ENCODE measurements at regions not wholly inside any gene's neighbourhood (a gene's known extent, or its start where the extent isn't known, plus 50 kb on each side); places are given as distances from the start of the nearest gene placed in this dataset.
A peak's percentile ranks its signal among the peaks of the same experiment; 100 is the strongest.

DNA sequence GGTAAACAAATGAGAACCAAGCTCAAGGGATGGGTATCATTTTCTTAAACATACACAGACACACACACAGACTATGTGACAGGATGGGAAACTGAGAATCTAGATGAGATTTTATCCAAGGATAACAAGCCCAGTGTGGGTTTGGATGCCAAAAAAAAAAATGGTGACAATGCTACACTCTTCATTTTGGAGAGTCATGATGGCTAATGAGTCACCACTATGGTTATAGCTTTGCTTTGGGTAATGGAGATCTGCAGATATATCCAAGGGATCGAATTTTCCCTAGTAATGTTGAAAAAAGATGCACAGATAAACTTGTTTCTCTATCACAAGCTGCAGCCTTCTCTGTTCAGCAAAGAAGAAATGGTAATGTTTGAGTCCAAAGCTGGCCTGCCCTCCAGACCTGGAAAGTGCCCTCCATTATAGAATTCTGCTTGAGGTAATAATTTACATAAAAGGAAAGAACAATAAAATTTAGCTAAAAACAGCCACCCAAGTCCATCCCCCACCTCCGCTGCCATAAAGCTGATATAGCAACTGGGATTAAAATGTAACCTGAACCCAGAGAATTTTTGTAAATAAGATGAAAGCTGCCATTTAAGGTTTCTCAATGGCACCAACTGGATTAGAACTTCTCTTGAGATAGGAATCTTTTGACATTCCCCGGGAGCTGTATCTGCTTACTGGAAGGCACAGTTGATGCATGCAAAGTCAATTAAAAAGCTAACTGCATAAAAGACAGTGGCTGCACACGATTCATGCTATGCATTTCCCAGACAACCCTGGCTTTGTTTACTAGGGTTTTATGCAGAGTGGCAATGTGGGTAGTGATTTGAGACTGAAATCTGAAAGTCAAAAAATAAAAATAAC is 395.2 kb upstream of the LYPLAL1 start:
- H3F3A ChIP-seq (ENCODE audit: low read length, unreplicated experiment): peaks cover 6% of the 10 kb centered on the region
- ATAC-seq (peak; percentile 16), DNase-seq (peak; percentile 54)
- H3K27me3 ChIP-seq (ENCODE audit: low read length): no peaks in the 10 kb centered on the region
- BruUV-seq (replicated peaks): no TSS peak
- no peak overlapping the region for H3K4me3 ChIP-seq (ENCODE audit: low read length)
- no peaks in the 10 kb centered on the region for H3K79me2 ChIP-seq (ENCODE audit: low read length)
- intact Hi-C loops (cut with micrococcal nuclease): loop anchor here (1.0 to 10.0 kb wide), 4 partner anchors 72 to 434 kb away; partner anchors contain the start of gene TGFB2
- POLR2A ChIA-PET (ENCODE audit: unreplicated experiment): interaction anchor here (0.6 kb wide), 1 partner anchor 18 kb away, joined by 3 read pairs; no protein-coding TSS in a partner anchor
- CTCF ChIA-PET: interaction anchor here (0.6 kb wide), 1 partner anchor 887 kb away, joined by 9 read pairs; no protein-coding TSS in a partner anchor
- H3K27ac ChIP-seq (ENCODE audit: low read length): peak overlapping the region; percentile 78
- no peaks in the 10 kb centered on the region for H3K9me3 ChIP-seq (ENCODE audit: low read length)
- no peaks in the 10 kb centered on the region for H4K20me1 ChIP-seq (ENCODE audit: low read length)
- no peaks in the 10 kb centered on the region for H3K36me3 ChIP-seq (ENCODE audit: low read depth, low read length)
- TF ChIP-seq EZH2phosphoT487 (IDR thresholded peaks at IDR 0.05; ENCODE audit: borderline replicate concordance, low read length) (no peak), EZH2 (IDR thresholded peaks at IDR 0.05; ENCODE audit: low read length, unreplicated experiment) (no peak)
- TF ChIP-seq, protein P1, sequence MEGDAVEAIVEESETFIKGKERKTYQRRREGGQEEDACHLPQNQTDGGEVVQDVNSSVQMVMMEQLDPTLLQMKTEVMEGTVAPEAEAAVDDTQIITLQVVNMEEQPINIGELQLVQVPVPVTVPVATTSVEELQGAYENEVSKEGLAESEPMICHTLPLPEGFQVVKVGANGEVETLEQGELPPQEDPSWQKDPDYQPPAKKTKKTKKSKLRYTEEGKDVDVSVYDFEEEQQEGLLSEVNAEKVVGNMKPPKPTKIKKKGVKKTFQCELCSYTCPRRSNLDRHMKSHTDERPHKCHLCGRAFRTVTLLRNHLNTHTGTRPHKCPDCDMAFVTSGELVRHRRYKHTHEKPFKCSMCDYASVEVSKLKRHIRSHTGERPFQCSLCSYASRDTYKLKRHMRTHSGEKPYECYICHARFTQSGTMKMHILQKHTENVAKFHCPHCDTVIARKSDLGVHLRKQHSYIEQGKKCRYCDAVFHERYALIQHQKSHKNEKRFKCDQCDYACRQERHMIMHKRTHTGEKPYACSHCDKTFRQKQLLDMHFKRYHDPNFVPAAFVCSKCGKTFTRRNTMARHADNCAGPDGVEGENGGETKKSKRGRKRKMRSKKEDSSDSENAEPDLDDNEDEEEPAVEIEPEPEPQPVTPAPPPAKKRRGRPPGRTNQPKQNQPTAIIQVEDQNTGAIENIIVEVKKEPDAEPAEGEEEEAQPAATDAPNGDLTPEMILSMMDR (conservative IDR thresholded peaks at IDR 0.05; ENCODE audit: low read depth, low read length): no peak
- peak overlapping the region; percentile 5; the same call in 1 of the 2 replicates for H3K9ac ChIP-seq (ENCODE audit: low read length)
- peak overlapping the region; percentile 26 for H3K4me2 ChIP-seq (ENCODE audit: low read length)
- H2AFZ ChIP-seq (ENCODE audit: low read length): no peak overlapping the region
- H3K9me2 ChIP-seq (replicated peaks; ENCODE audit: low read length): no peaks in the 10 kb centered on the region
- H3K4me1 ChIP-seq (ENCODE audit: insufficient read depth, low read length): peaks cover 27% of the 10 kb centered on the region

DNA sequence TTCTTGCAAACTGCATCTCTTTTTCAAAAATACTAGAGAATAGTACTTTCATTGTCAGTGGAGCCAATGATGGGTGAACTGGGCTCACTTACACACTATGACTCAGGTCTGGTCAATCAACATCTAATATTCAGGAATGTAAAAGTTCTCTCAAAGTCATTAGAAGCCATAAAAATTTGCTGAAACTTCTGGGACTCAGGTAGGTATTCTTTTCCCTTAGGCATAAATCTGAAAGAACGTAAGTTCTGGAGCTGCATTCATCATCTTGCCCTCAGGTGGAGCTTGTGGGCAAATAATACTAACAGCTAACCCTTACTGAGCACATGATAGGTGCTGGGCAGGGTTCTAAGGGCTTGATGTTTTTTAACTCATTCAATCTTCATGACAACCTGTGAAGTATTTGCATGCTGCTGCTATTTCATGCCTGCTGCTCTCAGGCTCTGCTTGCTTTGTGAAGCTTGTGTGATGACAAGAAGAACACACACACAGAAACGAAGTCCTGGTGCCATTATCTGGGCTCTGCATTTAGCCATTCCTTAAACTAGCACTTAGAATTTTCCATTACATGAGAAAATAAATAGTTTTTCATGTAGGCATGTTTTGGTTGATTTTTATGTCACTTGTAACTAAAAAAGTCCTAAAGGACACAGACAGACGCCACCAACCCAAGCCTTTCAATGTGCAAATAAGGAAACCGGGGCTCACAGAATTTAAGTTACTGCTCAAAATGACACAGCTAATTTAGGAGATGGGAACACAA is 394.2 kb upstream of the LYPLAL1 start:
- H3K36me3 ChIP-seq (ENCODE audit: low read depth, low read length): no peaks in the 10 kb centered on the region
- peak; percentile 99 for DNase-seq
- peak; percentile 94 for ATAC-seq
- H3K27ac ChIP-seq (ENCODE audit: low read length): peak overlapping the region; percentile 78
- H3K4me3 ChIP-seq (ENCODE audit: low read length): no peak overlapping the region
- TF ChIP-seq EZH2phosphoT487 (IDR thresholded peaks at IDR 0.05; ENCODE audit: borderline replicate concordance, low read length) (no peak), EZH2 (IDR thresholded peaks at IDR 0.05; ENCODE audit: low read length, unreplicated experiment) (no peak)
- TF ChIP-seq, protein P1 (conservative IDR thresholded peaks at IDR 0.05; ENCODE audit: low read depth, low read length): peak; percentile 53
- no peaks in the 10 kb centered on the region for H3K9me3 ChIP-seq (ENCODE audit: low read length)
- no TSS peak for BruUV-seq (replicated peaks)
- 0 out of 2 replicates have a peak overlapping the region, but pooled peaks have one; percentile 1 for H2AFZ ChIP-seq (ENCODE audit: low read length)
- H3K79me2 ChIP-seq (ENCODE audit: low read length): no peaks in the 10 kb centered on the region
- H4K20me1 ChIP-seq (ENCODE audit: low read length): no peaks in the 10 kb centered on the region
- peak overlapping the region; percentile 5; the same call in 1 of the 2 replicates for H3K9ac ChIP-seq (ENCODE audit: low read length)
- H3K27me3 ChIP-seq (ENCODE audit: low read length): no peaks in the 10 kb centered on the region
- no peaks in the 10 kb centered on the region for H3K9me2 ChIP-seq (replicated peaks; ENCODE audit: low read length)
- peaks cover 6% of the 10 kb centered on the region for H3F3A ChIP-seq (ENCODE audit: low read length, unreplicated experiment)
- ChIA-PET POLR2A (ENCODE audit: unreplicated experiment) (no interaction called here), CTCF (interaction anchor here (0.5 to 0.6 kb wide), 2 partner anchors 73 to 157 kb away, joined by 3 read pairs; no protein-coding TSS in a partner anchor)
- intact Hi-C loops (cut with micrococcal nuclease): loop anchor here (1.0 to 10.0 kb wide), 4 partner anchors 73 to 435 kb away; partner anchors contain the start of gene TGFB2
- H3K4me2 ChIP-seq (ENCODE audit: low read length): peak overlapping the region; percentile 26
- peaks cover 27% of the 10 kb centered on the region for H3K4me1 ChIP-seq (ENCODE audit: insufficient read depth, low read length)
